HCT116 (cell line): ENCODE measurements at regions not wholly inside any gene's neighbourhood (a gene's known extent, or its start where the extent isn't known, plus 50 kb on each side); places are given as distances from the start of the nearest gene placed in this dataset.

Experiments
- ATAC-seq: fragments of 200-7000 bp; cut with Tn5 transposase; 2 replicates; pipeline ENCODE4 v1.9.1; 2020; ENCODE audit warnings: mild to moderate bottlenecking, moderate library complexity
- BruUV-seq: library from RNA; stranded (reverse); fragments of 400-500 nt; replicated peaks from 2 replicates; lab custom pipeline; 2021; lab: Mats Ljungman, UMichigan
- CTCF ChIA-PET: fragments of 300-600 bp; sonication (Branson Sonifier 250); formaldehyde crosslinking; loops from one replicate; lab custom pipeline; 2021; ENCODE audit warnings: antibody characterized with exemption; lab: Charles Lee
- POLR2A ChIA-PET: fragments of 300-600, 350-600 bp; sonication (Branson Sonifier 250); formaldehyde crosslinking; loops from one replicate; lab custom pipeline; 2021; ENCODE audit warnings: antibody characterized with exemption; lab: Charles Lee
- RAD21 ChIA-PET, 2 experiments: fragments of 300-600 bp; sonication (Branson Sonifier 250); formaldehyde crosslinking; loops; one replicate each; lab custom pipeline; 2023; ENCODE audit warnings: low total read pairs in 2 of 2; ENCODE audit not compliant: uncharacterized antibody in 2 of 2, unreplicated experiment in 2 of 2, low non-redundant PET in 1 of 2; lab: Charles Lee
- DNase-seq: peaks from one replicate; pipeline ENCODE4 v3.0.0-alpha.2; 2010; ENCODE audit warnings: low read depth, low spot score
- H2AFZ ChIP-seq: fragments of 200-600 bp; shearing (Covaris generic), sonication (generic); 2 replicates; pipeline ENCODE4 v1.6.1; 2017; ENCODE audit warnings: low read depth, mixed run types, mixed read lengths, antibody characterized with exemption, low read length; ENCODE audit not compliant: poor library complexity, severe bottlenecking
- H3K27ac ChIP-seq: 2 replicates; pipeline ENCODE4 v1.5.1; 2012; ENCODE audit warnings: low read depth, low read length
- H3K27me3 ChIP-seq: fragments of 200-600 bp; sonication (generic); 2 replicates; pipeline ENCODE4 v1.6.1; 2016; ENCODE audit warnings: mixed run types, low read length, mixed read lengths; ENCODE audit not compliant: insufficient read depth
- H3K36me3 ChIP-seq, 2 experiments: fragments of 200-500 bp in 1 of 2; fragments of 200-600 bp in 1 of 2; sonication (Bioruptor generic) in 1 of 2; sonication (generic) in 1 of 2; 2 replicates each; pipeline versions ENCODE4 v1.5.1 to v1.6.1; 2014 to 2016; ENCODE audit warnings: low read length in 2 of 2, inconsistent platforms in 1 of 2, mixed read lengths in 1 of 2, mixed run types in 1 of 2; ENCODE audit not compliant: insufficient read depth in 2 of 2, control insufficient read depth in 1 of 2
- H3K4me1 ChIP-seq, 2 experiments: fragments of 200-600 bp in 1 of 2; sonication (generic) in 1 of 2; 2 replicates each; pipeline versions ENCODE4 v1.5.1 to v1.6.1; 2012 to 2017; ENCODE audit warnings: low read length in 2 of 2, inconsistent platforms in 1 of 2, mild to moderate bottlenecking in 1 of 2, mixed read lengths in 1 of 2, mixed run types in 1 of 2, moderate library complexity in 1 of 2; ENCODE audit not compliant: insufficient read depth in 2 of 2, control insufficient read depth in 1 of 2
- H3K4me2 ChIP-seq: fragments of 200-600 bp; sonication (generic); 2 replicates; pipeline ENCODE4 v1.6.1; 2017; ENCODE audit warnings: mixed run types, low read length, mixed read lengths
- H3K4me3 ChIP-seq, 2 experiments: fragments of 200-600 bp in 1 of 2; sonication (generic) in 1 of 2; replicated peaks in 1 of 2; 2 replicates each; pipeline ENCODE4 v1.5.1; 2011 to 2016; ENCODE audit warnings: low read length in 2 of 2, control low read depth in 1 of 2, low read depth in 1 of 2, mild to moderate bottlenecking in 1 of 2, mixed read lengths in 1 of 2, mixed run types in 1 of 2
- H3K79me2 ChIP-seq: fragments of 200-600 bp; sonication (generic); 2 replicates; pipeline ENCODE4 v1.6.1; 2017; ENCODE audit warnings: mild to moderate bottlenecking, mixed run types, low read length, moderate library complexity, mixed read lengths; ENCODE audit not compliant: insufficient read depth
- H3K9ac ChIP-seq: fragments of 200-600 bp; sonication (generic); 2 replicates; pipeline ENCODE4 v1.6.1; 2016; ENCODE audit warnings: low read length, mixed read lengths
- H3K9me2 ChIP-seq: fragments of 200-600 bp; sonication (generic), shearing (Covaris generic); 2 replicates; pipeline ENCODE4 v1.6.1; 2017; ENCODE audit warnings: mixed run types, mild to moderate bottlenecking, moderate library complexity; ENCODE audit not compliant: insufficient read depth
- H3K9me3 ChIP-seq, 2 experiments: fragments of 200-500 bp in 1 of 2; fragments of 200-600 bp in 1 of 2; sonication (Bioruptor generic) in 1 of 2; sonication (generic) in 1 of 2; 2 replicates each; pipeline ENCODE4 v1.6.1; 2014 to 2017; ENCODE audit warnings: low read length in 2 of 2, mixed read lengths in 2 of 2, inconsistent platforms in 1 of 2, low read depth in 1 of 2, mild to moderate bottlenecking in 1 of 2, mixed run types in 1 of 2, moderate library complexity in 1 of 2; ENCODE audit not compliant: control insufficient read depth in 1 of 2, insufficient read depth in 1 of 2
- H4K20me1 ChIP-seq: fragments of 200-600 bp; sonication (generic), shearing (Covaris generic); 2 replicates; pipeline ENCODE4 v1.6.1; 2017; ENCODE audit warnings: mixed run types, mild to moderate bottlenecking, moderate library complexity; ENCODE audit not compliant: insufficient read depth
- EGR1 ChIP-seq: IDR thresholded peaks from 2 replicates; pipeline ENCODE4 v1.6.1; 2012; ENCODE audit warnings: low read depth
- ELF1 ChIP-seq: IDR thresholded peaks from 2 replicates; pipeline ENCODE4 v1.6.1; 2012; ENCODE audit warnings: low read depth, borderline replicate concordance
- EZH2 ChIP-seq: fragments of 200-600 bp; sonication (generic); IDR thresholded peaks from 2 replicates; pipeline ENCODE4 v1.6.1; 2017; ENCODE audit warnings: antibody characterized with exemption, mixed run types
- EZH2phosphoT487 ChIP-seq: fragments of 200-600 bp; IDR thresholded peaks from 2 replicates; pipeline ENCODE4 v1.6.1; 2018; ENCODE audit warnings: antibody characterized with exemption, borderline replicate concordance
- FOSL1 ChIP-seq: IDR thresholded peaks from 2 replicates; pipeline ENCODE4 v1.6.1; 2012; ENCODE audit warnings: low read depth
- JUND ChIP-seq: IDR thresholded peaks from 2 replicates; pipeline ENCODE4 v1.6.1; 2012
- POLR2AphosphoS5 ChIP-seq: IDR thresholded peaks from 2 replicates; pipeline ENCODE4 v1.6.1; 2011; ENCODE audit warnings: mild to moderate bottlenecking, low read depth, low read length, moderate library complexity
- RAD21 ChIP-seq: IDR thresholded peaks from 2 replicates; pipeline ENCODE4 v1.6.1; 2012; ENCODE audit warnings: low read depth, mild to moderate bottlenecking
- SIN3A ChIP-seq: IDR thresholded peaks from 2 replicates; pipeline ENCODE4 v1.6.1; 2012; ENCODE audit warnings: low read depth
- SP1 ChIP-seq: IDR thresholded peaks from 2 replicates; pipeline ENCODE4 v1.6.1; 2012; ENCODE audit warnings: low read depth
- SRF ChIP-seq: IDR thresholded peaks from 2 replicates; pipeline ENCODE4 v1.6.1; 2012; ENCODE audit warnings: low read depth
- YY1 ChIP-seq: IDR thresholded peaks from 2 replicates; pipeline ENCODE4 v1.6.1; 2011; ENCODE audit warnings: low read length, low read depth, moderate library complexity, mild to moderate bottlenecking; ENCODE audit not compliant: insufficient replicate concordance; ENCODE audit errors: extremely low read depth
- ZFX ChIP-seq: fragments of 450-650 bp; IDR thresholded peaks from 2 replicates; pipeline ENCODE4 v1.6.1; 2017
- ZNF274 ChIP-seq: fragments of 200-500 bp; sonication (Bioruptor generic); IDR thresholded peaks from 2 replicates; pipeline ENCODE4 v1.6.1; 2014; ENCODE audit warnings: mild to moderate bottlenecking, low read depth, low read length, inconsistent platforms
- intact Hi-C: fragments of 100-400 bp; cut with micrococcal nuclease; formaldehyde crosslinking; loops from 2 replicates; pipeline ENCODE4 v1.10.0; 2022
- TF ChIP-seq, protein P1 (sequence below): IDR thresholded peaks from 2 replicates; pipeline ENCODE4 v1.6.1; 2012
- TF ChIP-seq, protein P2 (sequence below): IDR thresholded peaks from 2 replicates; pipeline ENCODE4 v1.6.1; 2012; ENCODE audit warnings: low read depth
- TF ChIP-seq, protein P3 (sequence below): IDR thresholded peaks from 2 replicates; pipeline ENCODE4 v1.6.1; 2011; ENCODE audit warnings: mild to moderate bottlenecking, low read length, moderate library complexity; ENCODE audit not compliant: insufficient replicate concordance; ENCODE audit errors: extremely low read depth
- TF ChIP-seq, protein P4 (sequence below), 3 experiments: fragments of 200-600 bp in 1 of 3; sonication (generic) in 1 of 3; IDR thresholded peaks in 2 of 3; conservative IDR thresholded peaks in 1 of 3; 2 replicates each; pipeline ENCODE4 v1.5.1; 2012 to 2017; ENCODE audit warnings: low read depth in 2 of 3, low read length in 2 of 3, antibody characterized with exemption in 1 of 3, borderline replicate concordance in 1 of 3, control low read depth in 1 of 3, mild to moderate bottlenecking in 1 of 3, mixed read lengths in 1 of 3, mixed run types in 1 of 3, moderate library complexity in 1 of 3; ENCODE audit not compliant: insufficient read depth in 1 of 3

DNA sequence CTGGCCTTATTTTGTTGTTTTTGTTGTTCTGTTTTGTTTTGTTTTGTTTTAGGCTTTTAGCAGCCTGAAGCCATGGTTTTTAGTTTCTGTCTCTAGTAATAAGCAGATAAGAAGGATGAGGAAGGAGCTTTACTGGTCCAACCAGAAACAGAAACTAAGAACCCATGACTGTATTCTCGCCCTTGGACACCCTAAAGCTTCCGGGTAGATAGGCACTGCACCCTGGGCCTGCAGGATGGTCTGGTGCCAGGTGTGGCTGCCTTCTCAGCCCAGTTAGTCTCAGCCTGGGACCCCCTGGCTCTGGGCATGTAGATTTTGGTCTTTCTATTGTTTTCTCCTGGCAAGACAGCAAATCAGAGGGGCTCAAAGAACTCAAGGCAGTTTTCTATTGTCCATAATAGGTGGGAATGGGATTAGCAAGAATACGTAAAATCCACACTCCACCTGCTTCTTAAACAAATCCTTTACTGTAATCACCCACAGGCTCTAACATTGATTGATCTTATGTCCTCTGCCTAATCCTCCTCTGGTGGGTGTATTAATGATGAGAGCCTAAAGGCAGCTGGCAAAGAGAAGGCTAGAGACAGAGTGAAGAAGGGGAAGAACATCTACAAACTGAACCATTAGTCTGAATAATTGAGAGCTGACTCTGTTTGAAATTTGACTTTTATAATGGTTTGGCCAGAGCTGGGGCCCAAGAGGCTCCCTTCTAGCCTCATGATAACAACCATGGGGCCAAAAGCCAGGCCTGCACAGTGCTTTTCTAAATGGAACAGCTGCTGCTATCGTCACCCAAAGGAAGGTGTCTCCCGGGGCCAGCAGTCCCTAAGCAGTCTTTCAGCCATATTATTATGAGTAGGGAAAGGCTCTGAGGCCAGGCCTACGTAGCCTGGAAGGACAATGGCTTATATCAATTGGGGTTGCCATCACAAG lies 106.8 kb upstream of the ATP1A1 start:
- Histone ChIP-seq H3K9me2 (no peaks in the 10 kb centered on the region), H3K4me2 (no peak overlapping the region), H3K27me3 (no peaks in the 10 kb centered on the region), H3K36me3 (no peaks in the 10 kb centered on the region), H3K27ac (no peak overlapping the region), H4K20me1 (no peaks in the 10 kb centered on the region)
- intact Hi-C loops, result no loop called here
- DNase-seq, result no peak
- no TSS peak for BruUV-seq
- ChIA-PET POLR2A (no interaction called here), CTCF (no interaction called here)
- no peak for ATAC-seq
- no peak for TF ChIP-seq EZH2
- TF ChIP-seq FOSL1, result no peak
- TF ChIP-seq EZH2phosphoT487, result no peak
- no peak for TF ChIP-seq ZFX
- TF ChIP-seq SIN3A, result no peak
- no peak for TF ChIP-seq ZNF274
- TF ChIP-seq RAD21, result no peak
- TF ChIP-seq YY1, result no peak
- no peak for TF ChIP-seq JUND
- no peak for TF ChIP-seq SRF
- TF ChIP-seq ELF1, result no peak
- TF ChIP-seq, protein P1, sequence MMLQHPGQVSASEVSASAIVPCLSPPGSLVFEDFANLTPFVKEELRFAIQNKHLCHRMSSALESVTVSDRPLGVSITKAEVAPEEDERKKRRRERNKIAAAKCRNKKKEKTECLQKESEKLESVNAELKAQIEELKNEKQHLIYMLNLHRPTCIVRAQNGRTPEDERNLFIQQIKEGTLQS, result no peak
- TF ChIP-seq, protein P2, sequence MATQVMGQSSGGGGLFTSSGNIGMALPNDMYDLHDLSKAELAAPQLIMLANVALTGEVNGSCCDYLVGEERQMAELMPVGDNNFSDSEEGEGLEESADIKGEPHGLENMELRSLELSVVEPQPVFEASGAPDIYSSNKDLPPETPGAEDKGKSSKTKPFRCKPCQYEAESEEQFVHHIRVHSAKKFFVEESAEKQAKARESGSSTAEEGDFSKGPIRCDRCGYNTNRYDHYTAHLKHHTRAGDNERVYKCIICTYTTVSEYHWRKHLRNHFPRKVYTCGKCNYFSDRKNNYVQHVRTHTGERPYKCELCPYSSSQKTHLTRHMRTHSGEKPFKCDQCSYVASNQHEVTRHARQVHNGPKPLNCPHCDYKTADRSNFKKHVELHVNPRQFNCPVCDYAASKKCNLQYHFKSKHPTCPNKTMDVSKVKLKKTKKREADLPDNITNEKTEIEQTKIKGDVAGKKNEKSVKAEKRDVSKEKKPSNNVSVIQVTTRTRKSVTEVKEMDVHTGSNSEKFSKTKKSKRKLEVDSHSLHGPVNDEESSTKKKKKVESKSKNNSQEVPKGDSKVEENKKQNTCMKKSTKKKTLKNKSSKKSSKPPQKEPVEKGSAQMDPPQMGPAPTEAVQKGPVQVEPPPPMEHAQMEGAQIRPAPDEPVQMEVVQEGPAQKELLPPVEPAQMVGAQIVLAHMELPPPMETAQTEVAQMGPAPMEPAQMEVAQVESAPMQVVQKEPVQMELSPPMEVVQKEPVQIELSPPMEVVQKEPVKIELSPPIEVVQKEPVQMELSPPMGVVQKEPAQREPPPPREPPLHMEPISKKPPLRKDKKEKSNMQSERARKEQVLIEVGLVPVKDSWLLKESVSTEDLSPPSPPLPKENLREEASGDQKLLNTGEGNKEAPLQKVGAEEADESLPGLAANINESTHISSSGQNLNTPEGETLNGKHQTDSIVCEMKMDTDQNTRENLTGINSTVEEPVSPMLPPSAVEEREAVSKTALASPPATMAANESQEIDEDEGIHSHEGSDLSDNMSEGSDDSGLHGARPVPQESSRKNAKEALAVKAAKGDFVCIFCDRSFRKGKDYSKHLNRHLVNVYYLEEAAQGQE, result no peak
- no peak for TF ChIP-seq EGR1
- no peak for TF ChIP-seq SP1
- TF ChIP-seq POLR2AphosphoS5, result no peak
- TF ChIP-seq, protein P3, sequence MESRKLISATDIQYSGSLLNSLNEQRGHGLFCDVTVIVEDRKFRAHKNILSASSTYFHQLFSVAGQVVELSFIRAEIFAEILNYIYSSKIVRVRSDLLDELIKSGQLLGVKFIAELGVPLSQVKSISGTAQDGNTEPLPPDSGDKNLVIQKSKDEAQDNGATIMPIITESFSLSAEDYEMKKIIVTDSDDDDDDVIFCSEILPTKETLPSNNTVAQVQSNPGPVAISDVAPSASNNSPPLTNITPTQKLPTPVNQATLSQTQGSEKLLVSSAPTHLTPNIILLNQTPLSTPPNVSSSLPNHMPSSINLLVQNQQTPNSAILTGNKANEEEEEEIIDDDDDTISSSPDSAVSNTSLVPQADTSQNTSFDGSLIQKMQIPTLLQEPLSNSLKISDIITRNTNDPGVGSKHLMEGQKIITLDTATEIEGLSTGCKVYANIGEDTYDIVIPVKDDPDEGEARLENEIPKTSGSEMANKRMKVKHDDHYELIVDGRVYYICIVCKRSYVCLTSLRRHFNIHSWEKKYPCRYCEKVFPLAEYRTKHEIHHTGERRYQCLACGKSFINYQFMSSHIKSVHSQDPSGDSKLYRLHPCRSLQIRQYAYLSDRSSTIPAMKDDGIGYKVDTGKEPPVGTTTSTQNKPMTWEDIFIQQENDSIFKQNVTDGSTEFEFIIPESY, result no peak
- TF ChIP-seq, protein P4, sequence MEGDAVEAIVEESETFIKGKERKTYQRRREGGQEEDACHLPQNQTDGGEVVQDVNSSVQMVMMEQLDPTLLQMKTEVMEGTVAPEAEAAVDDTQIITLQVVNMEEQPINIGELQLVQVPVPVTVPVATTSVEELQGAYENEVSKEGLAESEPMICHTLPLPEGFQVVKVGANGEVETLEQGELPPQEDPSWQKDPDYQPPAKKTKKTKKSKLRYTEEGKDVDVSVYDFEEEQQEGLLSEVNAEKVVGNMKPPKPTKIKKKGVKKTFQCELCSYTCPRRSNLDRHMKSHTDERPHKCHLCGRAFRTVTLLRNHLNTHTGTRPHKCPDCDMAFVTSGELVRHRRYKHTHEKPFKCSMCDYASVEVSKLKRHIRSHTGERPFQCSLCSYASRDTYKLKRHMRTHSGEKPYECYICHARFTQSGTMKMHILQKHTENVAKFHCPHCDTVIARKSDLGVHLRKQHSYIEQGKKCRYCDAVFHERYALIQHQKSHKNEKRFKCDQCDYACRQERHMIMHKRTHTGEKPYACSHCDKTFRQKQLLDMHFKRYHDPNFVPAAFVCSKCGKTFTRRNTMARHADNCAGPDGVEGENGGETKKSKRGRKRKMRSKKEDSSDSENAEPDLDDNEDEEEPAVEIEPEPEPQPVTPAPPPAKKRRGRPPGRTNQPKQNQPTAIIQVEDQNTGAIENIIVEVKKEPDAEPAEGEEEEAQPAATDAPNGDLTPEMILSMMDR (IDR thresholded peaks at IDR 0.05 in 2 of 3, conservative IDR thresholded peaks at IDR 0.05 in 1 of 3; ENCODE audit: borderline replicate concordance in 1 of 3, insufficient read depth in 1 of 3, low read depth in 2 of 3, low read length in 2 of 3), result no peak
- TF ChIP-seq, all 23 proteins: peak for 0
- peaks cover 5 to 7% of the 10 kb centered on the region in 2 experiments; a peak in 2 of 4 replicates for H3K4me1 ChIP-seq
- no peaks in the 10 kb centered on the region for H3K79me2 ChIP-seq
- H3K9me3 ChIP-seq, result no peaks in the 10 kb centered on the region
- no peak overlapping the region for H2AFZ ChIP-seq
- RAD21 ChIA-PET, result no interaction called here
- no peak overlapping the region for H3K9ac ChIP-seq
- H3K4me3 ChIP-seq, result no peak overlapping the region
